ENCODE measurements at regions not wholly inside any gene's neighbourhood (a gene's known extent, or its start where the extent isn't known, plus 50 kb on each side); places are given as distances from the start of the nearest gene placed in this dataset.
A peak's percentile ranks its signal among the peaks of the same experiment; 100 is the strongest.

GRCh38 chr20:17786221-17786718 lies 86.5 kb downstream of the BANF2 start:
- peak; percentile 18 for DNase-seq (ENCODE audit: low read depth)
- TF ChIP-seq CTCF (IDR thresholded peaks at IDR 0.05; ENCODE audit: low read depth, low read length, missing control alignments), result no peak
- no peak overlapping the region for H3K4me3 ChIP-seq (ENCODE audit: low read depth, low read length)
- in situ Hi-C loops (cut with HindIII; ENCODE audit: low sequenced_read_pairs), result no loop called here
